ENCODE measurements at regions not wholly inside any gene's neighbourhood (a gene's known extent, or its start where the extent isn't known, plus 50 kb on each side); places are given as distances from the start of the nearest gene placed in this dataset.

GRCh38 chr16:66128371-66128770, 238.1 kb upstream of the CDH5 start:
- Histone ChIP-seq H3K4me3 (no peak overlapping the region), H3K4me1 (replicated peaks in 1 of 2) (peaks cover 4 to 6% of the 10 kb centered on the region in 2 donors), H3K27ac (no peak overlapping the region)
- in situ Hi-C loops (cut with MboI; ENCODE audit: low pct_unique_long_range_greater_than_20kb in 2 of 9, low sequenced_read_pairs in 9 of 9, unreplicated experiment in 9 of 9): no loop called here
- WGBS, 10 experiments: 6 to 100% (median 80%) methylated on average over 1 to 7 of the region's 7 CpGs
- ATAC-seq (replicated peaks in 6 of 8): no peak

- H3K4me3 ChIP-seq: no peak overlapping the region
- WGBS, 10 experiments: 20 to 90% (median 36%) methylated on average over 1 to 13 of the region's 26 CpGs; no CpG with 5 or more reads in 1 of the 10 experiments
- in situ Hi-C loops (cut with MboI; ENCODE audit: low pct_unique_long_range_greater_than_20kb in 2 of 9, low sequenced_read_pairs in 9 of 9, unreplicated experiment in 9 of 9): no loop called here
- H3K27ac ChIP-seq: no peak overlapping the region
- ATAC-seq (replicated peaks in 6 of 8): peak in 7 of 8 experiments; percentile 41 to 91 (median 62)
- peaks cover 4 to 6% of the 10 kb centered on the region in 2 donors for H3K4me1 ChIP-seq (replicated peaks in 1 of 2)
Measured at GRCh38 chr16:66127459-66128370, 238.8 kb upstream of the CDH5 start.

GRCh38 chr16:66121466-66121865, 245.0 kb upstream of the CDH5 start:
- H3K4me1 ChIP-seq (replicated peaks in 1 of 2): peaks cover 0 to 6% of the 10 kb centered on the region in 2 donors
- in situ Hi-C loops (cut with MboI; ENCODE audit: low pct_unique_long_range_greater_than_20kb in 2 of 9, low sequenced_read_pairs in 9 of 9, unreplicated experiment in 9 of 9): no loop called here
- no peak overlapping the region for H3K27ac ChIP-seq
- WGBS, 10 experiments: 43 to 98% (median 85%) methylated on average over 1 to 7 of the region's 7 CpGs
- no peak overlapping the region for H3K4me3 ChIP-seq
- ATAC-seq (replicated peaks in 6 of 8): no peak

- in situ Hi-C loops (cut with MboI; ENCODE audit: low pct_unique_long_range_greater_than_20kb in 2 of 9, low sequenced_read_pairs in 9 of 9, unreplicated experiment in 9 of 9): no loop called here
- Histone ChIP-seq H3K4me3 (no peak overlapping the region), H3K27ac (no peak overlapping the region), H3K4me1 (replicated peaks in 1 of 2) (peaks cover 0 to 10% of the 10 kb centered on the region in 2 donors)
- 33 to 90% (median 67%) methylated on average over 1 to 3 of the region's 3 CpGs; no CpG with 5 or more reads in 1 of the 10 experiments for WGBS, 10 experiments
- ATAC-seq (replicated peaks in 6 of 8): no peak
Measured at GRCh38 chr16:66120656-66121055, 245.8 kb upstream of the CDH5 start.

- no peak overlapping the region for H3K27ac ChIP-seq
- peaks cover 6 to 22% of the 10 kb centered on the region in 2 donors for H3K4me1 ChIP-seq (replicated peaks in 1 of 2)
- WGBS, 10 experiments: 0 to 94% (median 84%) methylated on average over 1 to 4 of the region's 4 CpGs; no CpG with 5 or more reads in 4 of the 10 experiments
- no peak overlapping the region for H3K4me3 ChIP-seq
- in situ Hi-C loops (cut with MboI; ENCODE audit: low pct_unique_long_range_greater_than_20kb in 2 of 9, low sequenced_read_pairs in 9 of 9, unreplicated experiment in 9 of 9): no loop called here
- peak in 7 of 8 experiments; percentile 49 to 92 (median 89) for ATAC-seq (replicated peaks in 6 of 8)
Measured at GRCh38 chr16:66116163-66117002, 250.1 kb upstream of the CDH5 start.

GRCh38 chr16:66115373-66115772, 251.1 kb upstream of the CDH5 start:
- no peak for ATAC-seq (replicated peaks in 6 of 8)
- H3K4me3 ChIP-seq: no peak overlapping the region
- in situ Hi-C loops (cut with MboI; ENCODE audit: low pct_unique_long_range_greater_than_20kb in 2 of 9, low sequenced_read_pairs in 9 of 9, unreplicated experiment in 9 of 9): no loop called here
- peaks cover 6 to 22% of the 10 kb centered on the region in 2 donors for H3K4me1 ChIP-seq (replicated peaks in 1 of 2)
- 14 to 100% (median 85%) methylated on average over 1 to 3 of the region's 3 CpGs; no CpG with 5 or more reads in 2 of the 10 experiments for WGBS, 10 experiments
- H3K27ac ChIP-seq: no peak overlapping the region

GRCh38 chr16:66113223-66113622, 253.3 kb upstream of the CDH5 start:
- WGBS, 10 experiments: 92 to 100% (median 100%) methylated on average over 1 to 2 of the region's 2 CpGs; no CpG with 5 or more reads in 5 of the 10 experiments
- ATAC-seq (replicated peaks in 6 of 8): no peak
- Histone ChIP-seq H3K4me3 (no peak overlapping the region), H3K4me1 (replicated peaks in 1 of 2) (peaks cover 6 to 22% of the 10 kb centered on the region in 2 donors), H3K27ac (no peak overlapping the region)
- in situ Hi-C loops (cut with MboI; ENCODE audit: low pct_unique_long_range_greater_than_20kb in 2 of 9, low sequenced_read_pairs in 9 of 9, unreplicated experiment in 9 of 9): no loop called here

- Histone ChIP-seq H3K4me3 (no peak overlapping the region), H3K4me1 (replicated peaks in 1 of 2) (peaks cover 6 to 12% of the 10 kb centered on the region in 2 donors), H3K27ac (no peak overlapping the region)
- no peak for ATAC-seq (replicated peaks in 6 of 8)
- WGBS, 10 experiments: no CpG with 5 or more reads among the region's 1 CpG
- in situ Hi-C loops (cut with MboI; ENCODE audit: low pct_unique_long_range_greater_than_20kb in 2 of 9, low sequenced_read_pairs in 9 of 9, unreplicated experiment in 9 of 9): no loop called here
Measured at GRCh38 chr16:66109677-66110076, 256.8 kb upstream of the CDH5 start.

GRCh38 chr16:66107661-66108060, 258.8 kb upstream of the CDH5 start:
- Histone ChIP-seq H3K4me1 (replicated peaks in 1 of 2) (no peaks in the 10 kb centered on the region), H3K27ac (no peak overlapping the region), H3K4me3 (no peak overlapping the region)
- in situ Hi-C loops (cut with MboI; ENCODE audit: low pct_unique_long_range_greater_than_20kb in 2 of 9, low sequenced_read_pairs in 9 of 9, unreplicated experiment in 9 of 9): no loop called here
- ATAC-seq (replicated peaks in 6 of 8): no peak
- WGBS, 10 experiments: 0 to 100% (median 69%) methylated on average over 1 of the region's 1 CpG; no CpG with 5 or more reads in 6 of the 10 experiments

- no peaks in the 10 kb centered on the region for H3K4me1 ChIP-seq (replicated peaks in 1 of 2)
Measured at GRCh38 chr16:66103211-66103610, 263.3 kb upstream of the CDH5 start.

GRCh38 chr16:66099306-66099705, 267.2 kb upstream of the CDH5 start:
- ATAC-seq (replicated peaks in 6 of 8): no peak
- H3K4me3 ChIP-seq: no peak overlapping the region
- no peaks in the 10 kb centered on the region for H3K4me1 ChIP-seq (replicated peaks in 1 of 2)
- in situ Hi-C loops (cut with MboI; ENCODE audit: low pct_unique_long_range_greater_than_20kb in 2 of 9, low sequenced_read_pairs in 9 of 9, unreplicated experiment in 9 of 9): no loop called here
- WGBS, 10 experiments: 54 to 100% (median 86%) methylated on average over 1 to 4 of the region's 4 CpGs; no CpG with 5 or more reads in 3 of the 10 experiments
- H3K27ac ChIP-seq: no peak overlapping the region

More at GRCh38 chr16:66103211-66103610, 263.3 kb upstream of the CDH5 start:
- ATAC-seq (replicated peaks in 6 of 8): no peak
- in situ Hi-C loops (cut with MboI; ENCODE audit: low pct_unique_long_range_greater_than_20kb in 2 of 9, low sequenced_read_pairs in 9 of 9, unreplicated experiment in 9 of 9): no loop called here
- Histone ChIP-seq H3K27ac (no peak overlapping the region), H3K4me3 (no peak overlapping the region)
- 18 to 100% (median 78%) methylated on average over 1 to 4 of the region's 4 CpGs; no CpG with 5 or more reads in 2 of the 10 experiments for WGBS, 10 experiments

GRCh38 chr16:66097751-66098150, 268.7 kb upstream of the CDH5 start:
- in situ Hi-C loops (cut with MboI; ENCODE audit: low pct_unique_long_range_greater_than_20kb in 2 of 9, low sequenced_read_pairs in 9 of 9, unreplicated experiment in 9 of 9): no loop called here
- WGBS, 10 experiments: 29 to 100% (median 80%) methylated on average over 1 to 6 of the region's 6 CpGs; no CpG with 5 or more reads in 1 of the 10 experiments
- Histone ChIP-seq H3K4me1 (replicated peaks in 1 of 2) (no peaks in the 10 kb centered on the region), H3K27ac (no peak overlapping the region), H3K4me3 (no peak overlapping the region)
- ATAC-seq (replicated peaks in 6 of 8): no peak

GRCh38 chr16:66095676-66096075, 270.8 kb upstream of the CDH5 start:
- Histone ChIP-seq H3K27ac (no peak overlapping the region), H3K4me1 (replicated peaks in 1 of 2) (no peaks in the 10 kb centered on the region), H3K4me3 (no peak overlapping the region)
- in situ Hi-C loops (cut with MboI; ENCODE audit: low pct_unique_long_range_greater_than_20kb in 2 of 9, low sequenced_read_pairs in 9 of 9, unreplicated experiment in 9 of 9): no loop called here
- ATAC-seq (replicated peaks in 6 of 8): no peak
